ENCODE measurements at regions not wholly inside any gene's neighbourhood (a gene's known extent, or its start where the extent isn't known, plus 50 kb on each side); places are given as distances from the start of the nearest gene placed in this dataset.
A peak's percentile ranks its signal among the peaks of the same experiment; 100 is the strongest.
"Not testable (repeated sequence)": the region's sequence is repeated elsewhere in the genome, so short reads cannot be mapped to it uniquely, and the experiment has no call there.

GRCh38 chr12:97862072-97862471 lies 399.5 kb downstream of the RMST start:
- DNase-seq (ENCODE audit: low read depth), result no peak
- TF ChIP-seq CTCF (IDR thresholded peaks at IDR 0.05; ENCODE audit: insufficient read depth, low read depth, low read length, missing control alignments), result no peak
- no peak overlapping the region for H3K4me3 ChIP-seq (ENCODE audit: low read length)

- no peak overlapping the region for H3K4me3 ChIP-seq (ENCODE audit: low read length)
- TF ChIP-seq CTCF (IDR thresholded peaks at IDR 0.05; ENCODE audit: insufficient read depth, low read depth, low read length, missing control alignments), result no peak
- DNase-seq (ENCODE audit: low read depth), result peak; percentile 61
Measured at GRCh38 chr12:97875064-97875463, 412.5 kb downstream of the RMST start.

GRCh38 chr12:97876780-97877179 lies 414.2 kb downstream of the RMST start:
- no peak for DNase-seq (ENCODE audit: low read depth)
- no peak overlapping the region for H3K4me3 ChIP-seq (ENCODE audit: low read length)
- TF ChIP-seq CTCF (IDR thresholded peaks at IDR 0.05; ENCODE audit: insufficient read depth, low read depth, low read length, missing control alignments), result no peak

- no peak for DNase-seq (ENCODE audit: low read depth)
- TF ChIP-seq CTCF (IDR thresholded peaks at IDR 0.05; ENCODE audit: insufficient read depth, low read depth, low read length, missing control alignments), result no peak
- no peak overlapping the region for H3K4me3 ChIP-seq (ENCODE audit: low read length)
Measured at GRCh38 chr12:97877404-97877803, 414.8 kb downstream of the RMST start.

GRCh38 chr12:97886511-97887176 lies 424.0 kb downstream of the RMST start:
- no peak overlapping the region for H3K4me3 ChIP-seq (ENCODE audit: low read length)
- no peak for DNase-seq (ENCODE audit: low read depth)
- TF ChIP-seq CTCF (IDR thresholded peaks at IDR 0.05; ENCODE audit: insufficient read depth, low read depth, low read length, missing control alignments), result no peak

GRCh38 chr12:97897881-97898280 lies 435.3 kb downstream of the RMST start:
- not testable (repeated sequence) for DNase-seq (ENCODE audit: low read depth); H3K4me3 ChIP-seq (ENCODE audit: low read length)

- no peak for TF ChIP-seq CTCF (IDR thresholded peaks at IDR 0.05; ENCODE audit: insufficient read depth, low read depth, low read length, missing control alignments)
- DNase-seq (ENCODE audit: low read depth), result no peak
- no peak overlapping the region for H3K4me3 ChIP-seq (ENCODE audit: low read length)
Measured at GRCh38 chr12:97899529-97899928, 436.9 kb downstream of the RMST start.
